ENCODE measurements at regions not wholly inside any gene's neighbourhood (a gene's known extent, or its start where the extent isn't known, plus 50 kb on each side); places are given as distances from the start of the nearest gene placed in this dataset.

DNA sequence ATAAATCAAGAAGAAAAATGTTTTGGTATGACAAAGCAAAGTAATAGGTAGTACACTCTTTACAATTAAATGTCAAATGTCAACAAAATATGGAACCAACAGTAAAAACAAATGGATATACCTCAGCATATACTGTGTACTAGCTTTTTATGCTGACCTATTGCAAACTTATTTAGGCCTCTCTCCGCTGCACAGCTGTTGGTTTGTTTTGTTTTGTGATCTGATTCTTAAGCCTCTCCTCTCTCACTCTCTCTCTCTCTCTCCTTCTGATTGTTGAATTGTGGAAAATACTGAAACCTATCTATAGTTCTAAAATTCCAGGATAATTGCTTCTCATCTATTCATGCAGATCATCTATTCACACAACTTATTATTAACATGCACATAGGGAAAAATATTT, 154.9 kb upstream of the ARHGAP28 start:
- no peak for DNase-seq

DNA sequence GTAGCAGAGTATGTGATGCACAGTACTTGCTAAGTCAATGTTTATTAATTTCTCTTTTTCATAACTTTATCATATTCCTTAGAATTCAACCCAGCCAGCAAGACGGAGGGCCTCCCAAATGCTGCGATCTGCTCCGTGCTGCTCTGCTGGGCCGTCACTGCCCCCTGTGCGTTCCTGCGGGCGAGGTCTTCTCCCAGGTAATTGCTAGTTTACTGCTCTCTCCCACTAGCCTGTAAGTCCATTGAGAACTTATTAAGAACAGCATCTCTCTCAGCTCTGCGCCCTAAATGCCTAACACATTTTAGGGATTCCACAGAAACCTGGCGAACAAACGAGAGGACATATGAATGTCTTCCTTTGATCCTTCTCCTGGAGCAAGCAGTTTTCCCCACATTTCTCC, 153.6 kb upstream of the ARHGAP28 start:
- no peak for DNase-seq

DNA sequence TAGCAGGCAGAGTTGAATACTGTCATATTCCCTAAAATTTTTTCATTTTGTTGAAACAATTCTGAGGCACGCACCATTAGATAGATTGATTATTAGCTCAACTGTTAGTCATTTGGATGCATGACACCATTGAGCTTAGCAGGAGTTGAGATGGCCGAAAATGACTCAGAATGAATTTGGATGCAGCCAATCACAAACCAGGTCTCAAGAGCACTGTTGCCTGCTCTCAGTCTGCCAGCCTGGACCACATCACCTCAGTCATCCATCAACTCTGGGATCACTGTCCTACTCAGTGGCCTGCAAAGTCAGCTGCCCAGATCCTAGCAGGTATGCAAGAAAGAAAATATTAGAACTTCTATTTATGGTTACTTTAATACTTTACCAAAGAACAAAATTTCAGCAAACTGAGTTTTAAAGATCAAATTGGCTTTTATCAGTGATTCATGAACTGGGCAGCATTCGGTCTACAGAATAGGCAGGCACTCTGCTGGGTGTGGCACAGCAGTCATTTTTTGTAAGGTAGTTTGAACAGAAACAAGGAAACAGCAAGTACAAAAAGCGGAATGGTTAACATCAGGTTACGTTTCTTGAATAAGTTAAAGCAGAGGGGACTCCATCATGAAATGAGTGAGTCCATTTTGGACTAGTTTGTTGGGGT, 152.7 kb upstream of the ARHGAP28 start:
- no peak for DNase-seq

DNA sequence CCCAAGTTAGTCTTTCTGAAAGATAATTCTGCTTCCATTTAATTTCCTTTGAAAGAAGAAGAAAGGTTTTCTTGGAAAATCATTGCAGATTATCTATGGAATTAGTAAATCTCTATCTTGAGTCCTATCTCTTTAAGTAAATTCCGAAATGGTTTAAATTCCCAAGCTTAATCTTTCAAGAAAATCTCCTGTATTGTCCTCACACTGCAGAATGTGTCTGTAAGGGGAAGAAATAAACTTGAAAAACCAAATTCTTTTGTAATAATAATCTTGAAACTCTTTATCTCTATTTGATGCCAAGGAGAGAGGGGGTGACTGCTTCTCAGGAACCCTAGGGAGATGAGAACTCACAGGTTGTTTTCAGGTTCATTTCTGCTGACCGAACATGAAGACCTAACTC, 150.8 kb upstream of the ARHGAP28 start:
- no peak for DNase-seq

DNA sequence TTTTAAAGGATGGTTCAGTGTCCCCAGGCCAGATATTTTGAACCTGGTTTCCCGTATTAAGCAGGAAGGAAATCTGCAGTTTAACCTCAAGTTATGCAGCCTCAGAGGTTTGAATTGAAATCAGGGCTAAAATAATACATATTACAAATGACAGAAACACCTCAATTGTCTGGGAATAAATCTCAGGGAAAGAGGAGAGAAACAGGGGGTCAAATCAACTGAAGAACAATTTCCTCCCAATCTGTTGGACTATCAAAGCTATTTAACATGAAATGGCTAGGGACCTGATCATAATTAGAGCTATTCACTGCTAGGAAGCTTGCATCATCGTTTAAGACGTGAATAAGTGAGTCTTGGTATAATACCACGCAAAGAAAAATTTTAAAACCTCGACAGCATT, 150.0 kb upstream of the ARHGAP28 start:
- no peak for DNase-seq

DNA sequence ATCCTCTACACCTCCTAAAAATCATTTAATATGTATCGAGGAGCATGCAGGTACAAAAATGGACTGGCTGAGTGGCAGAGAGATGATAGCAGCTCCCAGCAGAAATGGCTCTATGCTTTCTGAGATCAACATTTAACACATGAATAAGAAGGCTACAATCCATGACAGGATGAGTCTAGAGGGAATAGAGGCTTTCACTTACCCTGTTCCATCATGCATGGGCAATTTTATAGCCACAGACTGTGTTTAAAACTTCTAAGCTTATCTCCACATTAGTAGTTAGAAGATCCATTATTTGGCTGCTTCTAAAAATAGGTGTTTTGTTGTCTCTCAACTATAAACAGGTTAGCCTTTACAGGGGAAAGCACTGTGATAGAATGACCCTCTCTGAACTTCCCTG, 149.1 kb upstream of the ARHGAP28 start:
- no peak for DNase-seq

DNA sequence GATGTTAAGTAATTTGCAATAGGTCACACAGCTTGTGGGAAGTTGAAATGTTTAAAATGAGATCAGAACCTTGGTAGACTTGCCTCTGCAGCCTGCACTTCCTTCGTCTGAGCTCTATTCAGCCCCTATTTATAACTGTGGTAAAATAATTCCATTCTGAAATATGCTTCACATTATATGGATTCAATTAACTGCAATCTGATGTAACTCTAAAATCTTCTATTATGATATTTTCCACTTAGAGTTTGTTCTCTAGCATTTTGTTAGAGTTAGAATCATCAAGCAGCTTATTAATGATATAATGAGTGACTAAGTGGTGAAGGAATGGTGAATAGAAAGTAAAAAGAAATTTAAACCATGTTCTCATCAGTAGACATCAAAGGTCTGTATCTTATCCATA, 139.6 kb upstream of the ARHGAP28 start:
- DNase-seq: no peak

DNA sequence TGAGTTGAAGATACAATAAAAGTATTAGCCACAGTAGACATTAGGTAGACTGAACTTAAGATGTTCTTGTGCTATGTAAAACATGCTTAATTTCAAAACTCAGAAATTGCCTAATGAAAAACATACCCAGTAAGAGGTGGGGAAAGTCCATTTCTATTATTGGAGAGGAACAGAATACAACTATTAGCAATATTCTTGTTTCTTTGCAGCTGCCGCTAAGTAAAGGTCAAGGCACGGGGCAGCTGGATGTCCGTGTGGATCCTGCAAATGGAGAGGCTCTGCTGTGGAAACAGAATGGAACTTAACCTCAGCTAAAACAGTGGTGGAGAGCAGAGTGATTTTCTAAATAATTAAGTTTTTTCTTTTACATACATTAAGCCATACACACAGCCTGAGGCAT, 139.2 kb upstream of the ARHGAP28 start:
- no peak for DNase-seq

DNA sequence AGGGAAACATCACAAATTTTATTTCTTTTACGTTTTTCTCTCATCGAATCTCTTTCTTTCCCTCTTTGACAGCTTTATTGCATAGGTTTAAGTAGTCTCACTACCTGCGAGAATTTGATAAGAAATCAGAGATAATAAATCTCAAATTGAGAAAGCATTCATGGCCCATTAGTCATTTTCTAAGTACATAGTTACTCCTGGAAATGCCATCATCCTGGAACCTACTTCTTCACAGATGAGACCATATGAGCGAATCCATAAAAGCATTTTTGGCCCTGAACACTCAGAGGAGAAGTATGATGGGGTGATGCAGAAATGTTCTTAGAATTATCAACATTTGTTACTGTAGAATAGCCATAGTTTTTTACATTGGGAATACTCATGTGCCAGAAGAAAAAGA, 138.0 kb upstream of the ARHGAP28 start:
- DNase-seq: no peak

DNA sequence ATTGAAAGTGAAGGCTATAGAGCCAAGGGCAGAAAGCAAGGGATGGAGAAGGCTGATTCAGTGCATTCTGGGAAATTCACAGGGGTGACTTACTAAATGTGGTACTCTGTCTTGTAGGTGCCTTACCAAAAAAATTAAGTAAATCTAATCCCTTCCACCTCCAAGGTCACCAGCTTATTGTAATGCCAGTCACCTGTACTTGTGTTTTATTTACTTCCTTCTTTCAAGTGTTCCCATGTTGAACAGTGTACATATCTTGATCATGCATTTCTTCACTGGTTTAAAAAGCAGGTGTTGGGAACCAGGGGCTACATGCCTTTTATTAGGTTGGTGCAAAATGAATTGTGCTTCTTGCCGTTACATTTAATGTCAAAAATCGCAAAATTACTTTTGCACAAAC, 137.0 kb upstream of the ARHGAP28 start:
- no peak for DNase-seq

DNA sequence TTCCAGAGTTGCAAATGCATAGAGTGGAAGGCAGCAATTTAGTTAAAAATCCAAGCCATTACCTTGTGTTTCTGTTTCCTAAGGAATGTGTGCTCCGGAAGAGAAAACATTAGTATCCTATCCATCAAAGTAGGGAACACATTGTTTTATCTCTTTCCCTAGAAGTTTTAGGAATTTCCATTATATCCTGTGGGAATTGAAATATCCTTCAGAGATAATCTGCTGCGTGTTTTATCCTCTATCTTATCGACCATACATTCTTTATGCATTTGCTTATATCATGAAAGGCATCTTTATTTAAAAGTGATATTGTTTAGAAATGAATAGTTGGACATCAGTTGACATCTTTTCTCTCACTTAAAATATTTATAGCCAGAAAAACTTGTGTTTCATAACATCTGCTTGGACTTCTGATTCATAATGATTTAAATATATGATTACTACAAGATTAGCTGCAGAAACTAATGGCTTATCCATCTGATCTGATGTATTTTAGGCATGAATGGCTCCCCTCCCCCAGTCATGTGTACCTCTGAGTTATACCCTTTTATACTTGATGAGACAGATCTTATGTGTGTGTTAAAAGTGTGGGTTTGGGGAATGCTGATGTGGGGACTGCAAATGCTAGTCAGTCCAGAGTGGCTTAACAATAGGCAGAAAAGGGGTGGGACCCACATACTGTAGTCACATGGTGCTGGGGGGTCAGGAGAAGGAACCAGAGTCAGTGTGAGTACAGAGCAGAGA, 136.2 kb upstream of the ARHGAP28 start:
- no peak for DNase-seq

DNA sequence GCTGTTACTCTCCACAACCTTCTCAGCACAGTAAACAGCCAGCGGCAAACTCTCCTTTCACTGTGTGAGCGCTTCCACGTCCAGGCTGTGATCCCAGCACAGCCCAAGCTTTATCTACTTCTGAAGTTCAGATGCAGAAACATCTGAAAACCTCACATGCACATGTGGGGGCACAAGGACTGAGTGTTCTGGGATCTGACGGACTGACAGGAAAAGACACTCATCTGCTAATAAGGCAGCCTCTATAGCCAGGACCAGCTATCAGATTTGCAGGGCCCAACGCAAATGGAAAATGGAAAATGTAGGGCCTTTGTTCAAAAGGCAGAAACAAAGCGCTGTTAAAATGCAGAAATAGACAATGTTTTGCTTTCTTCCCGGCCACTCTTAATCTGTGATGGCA, 133.8 kb upstream of the ARHGAP28 start:
- no peak for DNase-seq

DNA sequence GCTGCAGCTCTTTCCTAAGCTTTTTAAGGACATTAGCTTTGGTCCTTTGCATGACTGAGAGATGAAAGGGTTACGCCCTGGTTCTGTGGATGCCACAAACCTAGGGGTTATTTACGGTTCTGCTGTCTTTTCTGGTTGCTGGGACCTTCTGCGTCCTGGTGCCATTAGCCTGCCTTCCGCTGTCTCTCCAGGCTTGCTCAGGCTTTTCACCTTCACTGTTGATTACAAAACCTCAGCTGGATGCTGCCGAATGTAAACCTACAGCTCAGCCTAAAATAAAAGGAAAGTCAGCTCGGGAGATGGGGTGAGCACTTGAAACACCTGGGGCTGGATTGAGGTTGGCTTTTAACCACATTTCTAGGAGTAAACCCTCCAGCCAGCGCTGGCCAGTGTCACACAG, 130.9 kb upstream of the ARHGAP28 start:
- DNase-seq: no peak

DNA sequence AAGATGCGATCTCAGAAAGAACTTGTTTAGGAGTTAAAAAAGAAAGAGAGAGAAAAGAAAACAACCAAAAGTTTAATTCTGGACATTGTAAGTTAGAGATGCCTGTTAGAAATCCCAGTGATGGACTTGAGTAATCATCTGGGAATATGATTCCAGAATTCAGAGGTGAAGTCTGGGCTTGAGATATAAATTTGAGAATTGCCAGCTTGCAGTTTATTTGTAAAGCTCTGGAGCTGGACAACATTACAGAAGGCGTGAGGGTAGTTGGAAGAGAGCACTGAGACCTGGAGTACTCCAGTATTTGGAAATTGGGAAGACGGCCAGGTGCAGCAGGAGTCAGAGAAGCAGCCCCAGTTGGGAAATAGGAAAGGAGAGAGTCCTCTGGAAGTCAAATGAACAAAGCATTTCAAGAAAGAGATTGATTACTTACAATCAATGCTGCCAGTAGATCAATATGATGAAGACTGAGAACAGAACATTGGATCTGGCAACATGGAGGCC, 128.8 kb upstream of the ARHGAP28 start:
- DNase-seq: no peak

DNA sequence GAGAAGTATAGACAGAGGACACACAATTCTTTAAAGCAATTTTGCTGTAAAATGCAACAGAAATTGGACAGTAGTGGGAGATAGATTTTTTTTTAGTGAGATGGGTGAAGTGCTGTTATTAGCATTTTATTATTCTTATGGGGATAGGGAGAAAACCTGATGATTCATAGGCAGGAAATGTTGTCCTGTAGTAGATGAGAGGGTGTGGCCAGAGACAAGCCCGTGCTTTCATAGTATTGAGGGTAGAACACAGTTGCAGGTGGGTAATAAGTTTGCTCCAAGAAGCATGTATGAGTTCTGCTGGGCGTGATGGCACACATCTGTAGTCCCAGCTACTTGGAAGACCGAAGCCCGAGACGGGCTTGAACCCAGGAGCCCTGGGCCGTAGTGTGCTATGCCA, 128.3 kb upstream of the ARHGAP28 start:
- no peak for DNase-seq

DNA sequence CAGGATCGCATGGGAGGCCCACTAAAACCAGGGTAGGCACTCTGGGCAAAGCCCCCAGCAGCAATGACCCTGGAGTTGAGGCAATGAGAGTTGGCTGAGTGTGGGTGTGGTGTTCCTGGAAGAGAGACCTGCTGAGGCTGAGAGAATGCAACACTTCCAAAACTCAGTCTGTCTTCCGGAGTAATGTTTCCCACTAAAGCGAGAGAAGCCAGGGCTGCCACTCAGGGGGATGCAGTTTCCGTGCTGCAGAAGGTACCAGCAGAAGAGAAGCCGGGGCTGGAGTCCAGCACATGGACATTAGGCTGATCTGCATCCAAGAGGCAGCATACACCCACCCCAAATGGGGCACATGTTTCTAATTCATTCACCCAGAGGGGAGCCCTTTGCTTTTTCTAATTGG, 127.2 kb upstream of the ARHGAP28 start:
- no peak for DNase-seq

DNA sequence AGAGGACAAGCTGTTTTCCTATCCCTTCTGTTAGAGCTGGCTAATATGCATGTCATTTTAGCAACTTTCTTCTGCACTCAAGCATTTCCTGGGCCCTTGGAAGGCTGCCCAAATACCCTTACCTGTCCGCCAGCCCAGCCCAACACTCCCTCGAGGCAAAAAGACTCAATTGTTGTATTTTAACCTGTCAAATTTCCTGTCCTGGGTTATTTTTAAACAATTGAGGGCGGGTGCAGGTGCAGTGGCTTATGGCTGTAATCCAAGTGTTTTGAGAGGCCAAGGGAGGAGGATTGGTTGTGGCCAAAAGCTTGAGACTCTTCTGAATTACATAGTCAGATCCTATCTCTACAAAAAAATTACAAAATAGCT, 125.0 kb upstream of the ARHGAP28 start:
- DNase-seq: no peak

DNA sequence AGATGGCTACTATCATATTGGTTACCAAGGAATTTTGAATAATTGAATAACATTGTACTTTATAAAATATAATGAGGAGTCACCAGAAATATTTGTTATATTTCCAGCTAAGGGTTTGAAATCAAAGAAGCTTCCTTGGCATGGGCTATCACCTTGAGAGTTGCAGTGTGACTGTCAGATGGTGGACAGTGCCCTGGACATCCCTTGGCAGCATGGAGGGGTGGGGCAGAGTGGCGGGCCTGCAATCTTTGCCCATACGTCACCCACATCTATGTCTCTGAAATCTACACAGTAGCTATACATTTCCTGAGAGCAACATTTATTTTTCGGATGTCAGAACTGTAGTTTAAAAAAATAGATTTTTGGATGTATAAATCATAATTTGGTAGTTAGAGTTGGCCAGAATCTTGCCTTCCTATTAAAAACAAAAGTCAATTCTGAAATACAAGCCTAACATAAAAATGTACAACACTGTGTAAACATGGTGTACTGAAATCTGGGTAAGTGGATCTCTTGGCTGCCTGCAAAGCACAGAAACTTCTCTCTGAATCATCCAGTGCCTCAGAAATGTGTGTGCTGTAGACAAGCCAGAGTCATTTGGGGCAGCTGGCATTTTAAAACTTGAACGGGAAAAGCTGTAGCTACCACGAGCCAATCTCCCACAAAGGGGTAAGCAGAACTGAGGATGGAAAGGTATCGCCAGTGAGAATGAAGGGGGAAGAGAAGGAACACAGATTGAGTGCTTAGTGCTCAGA, 124.2 kb upstream of the ARHGAP28 start:
- DNase-seq: no peak

DNA sequence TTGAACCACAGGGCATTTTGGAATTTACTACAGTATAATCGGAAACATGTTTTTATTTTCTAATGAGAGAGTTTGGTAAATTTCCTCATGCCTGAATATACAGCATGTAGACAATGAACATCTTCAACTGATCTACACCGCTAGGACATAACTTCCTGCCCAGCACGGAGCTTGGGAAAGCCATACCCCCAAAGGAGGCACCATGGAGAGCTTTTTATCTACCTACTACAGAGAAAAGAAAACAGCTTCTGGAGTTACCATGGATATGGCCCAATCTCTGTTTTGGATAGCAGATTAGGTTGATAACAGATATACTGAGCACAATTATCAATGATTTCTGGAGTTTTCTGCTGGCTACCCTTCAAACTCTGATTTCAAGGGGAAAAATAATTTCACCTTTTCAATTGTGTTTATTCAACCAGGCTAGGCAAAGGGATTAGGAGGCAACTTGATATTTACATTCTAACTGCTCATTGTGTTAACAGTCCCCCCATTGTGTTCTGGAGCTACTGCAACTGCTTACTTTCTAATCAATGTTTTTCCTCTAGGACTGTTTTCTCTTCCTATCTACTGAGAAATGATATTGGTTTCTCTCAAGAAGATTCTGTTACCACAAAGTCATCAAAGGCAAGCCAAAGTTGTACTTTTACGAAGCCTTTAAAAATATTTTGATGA, 123.0 kb upstream of the ARHGAP28 start:
- DNase-seq: no peak

DNA sequence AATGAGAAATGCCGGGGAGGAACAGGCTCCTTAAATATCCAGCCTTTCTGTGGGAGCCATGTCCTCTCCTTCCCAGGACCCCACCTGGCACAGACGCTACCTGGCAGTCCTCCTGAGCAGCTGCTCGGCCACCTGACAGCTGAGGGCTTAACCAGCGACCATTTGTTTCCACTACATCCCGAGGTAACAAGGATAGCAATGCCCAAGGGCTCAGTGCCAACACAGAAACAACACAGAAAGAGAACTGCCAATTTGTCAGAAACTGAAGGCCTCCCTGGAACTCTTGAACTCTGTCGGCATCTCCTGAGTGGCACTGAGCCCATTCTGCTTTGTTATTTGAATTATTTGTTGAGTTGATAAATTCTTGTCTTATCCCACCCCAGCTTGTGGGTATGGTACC, 122.2 kb upstream of the ARHGAP28 start:
- DNase-seq: peak; percentile 36

DNA sequence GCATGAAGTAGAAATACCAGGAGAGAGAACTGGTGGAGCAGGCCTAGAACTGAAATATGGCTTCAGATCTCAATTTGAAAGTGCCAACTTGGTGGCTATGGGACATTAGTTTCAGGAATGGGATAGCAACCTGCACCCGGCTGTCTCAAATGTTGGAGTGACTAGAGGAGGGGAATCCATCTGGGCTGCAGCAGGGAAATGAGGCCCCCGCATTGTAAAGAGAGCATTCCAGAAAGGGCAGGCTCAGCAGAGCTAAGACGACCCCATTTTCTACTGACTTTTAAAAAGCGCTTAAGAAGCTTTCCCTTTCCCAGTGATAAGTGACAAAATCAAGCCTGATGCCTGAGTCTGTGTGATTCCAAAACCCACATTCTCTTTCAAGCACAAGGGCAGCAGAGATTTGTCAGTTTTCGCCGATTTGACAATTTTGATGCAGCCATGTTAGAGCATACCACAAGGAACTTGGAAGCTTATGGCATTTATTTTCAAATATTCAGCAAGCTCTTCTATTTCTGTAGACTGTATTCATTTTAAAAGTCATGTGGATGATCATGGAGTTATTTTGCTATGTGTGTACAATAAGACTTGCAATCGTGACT, 119.8 kb upstream of the ARHGAP28 start:
- no peak for DNase-seq

DNA sequence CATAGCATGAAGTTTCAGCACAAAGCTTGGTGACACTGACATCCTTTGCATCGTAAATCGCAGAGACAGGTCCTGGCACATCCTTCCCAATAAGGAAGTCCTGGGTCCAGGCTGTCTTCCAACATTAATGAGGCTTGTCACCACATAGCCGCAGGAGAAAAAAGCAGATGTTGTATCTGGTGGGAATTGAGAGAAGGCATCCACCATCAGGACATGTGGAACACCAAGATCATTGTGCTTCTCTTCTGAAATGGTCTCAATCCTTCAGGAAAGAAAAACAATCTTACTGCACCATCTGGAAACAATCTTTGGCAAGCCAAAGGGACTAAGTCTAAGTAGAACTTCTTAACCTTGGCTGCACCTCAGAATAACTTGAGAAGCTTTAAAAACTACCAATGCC, 119.0 kb upstream of the ARHGAP28 start:
- no peak for DNase-seq

DNA sequence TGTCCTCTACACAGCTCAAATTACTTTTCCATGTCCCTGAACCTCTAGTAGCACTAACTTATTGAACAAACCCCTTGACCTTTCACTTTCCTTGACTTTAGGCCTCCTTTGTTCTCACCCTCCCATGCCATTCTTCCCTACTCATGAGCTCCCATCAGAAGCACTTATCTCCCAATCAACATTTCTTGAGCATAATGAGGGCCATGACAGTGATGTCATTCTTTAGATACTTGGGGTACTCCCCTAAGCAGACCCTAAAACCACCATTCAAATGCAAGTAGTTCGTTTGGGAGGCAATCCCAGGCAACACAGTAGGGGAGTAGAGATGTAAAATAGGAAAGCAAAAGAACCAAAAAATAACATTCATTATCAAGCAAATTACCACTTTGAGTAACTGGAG, 115.9 kb upstream of the ARHGAP28 start:
- DNase-seq: peak; percentile 53

Measured in NCI-H2171 treated with DMSO at 0.1 percent for 48 hours (cell line).